K562 (cell line): ENCODE measurements at regions not wholly inside any gene's neighbourhood (a gene's known extent, or its start where the extent isn't known, plus 50 kb on each side); places are given as distances from the start of the nearest gene placed in this dataset.

ENCODE experiments used
- ATAC-seq: fragments of 200-7000 bp; cut with Tn5 transposase; 3 replicates; pipeline ENCODE4 v1.9.1; 2020; ENCODE audit warnings: moderate library complexity
- BruUV-seq: library from RNA; stranded (reverse); fragments of 400-500 nt; replicated peaks from 2 replicates; lab custom pipeline; 2021; lab: Mats Ljungman, UMichigan
- CTCF ChIA-PET: fragments of 300-600 bp; formaldehyde crosslinking; extraction: SDS; loops from one replicate; lab custom pipeline; 2021; ENCODE audit warnings: low intra/inter-chr PET ratio; lab: Yijun Ruan, JAX
- POLR2A ChIA-PET: fragments of 300-600, 350-650 bp; sonication (Branson Sonifier 250); formaldehyde crosslinking; extraction: SDS; loops from one replicate; lab custom pipeline; 2021; ENCODE audit warnings: antibody characterized with exemption, inconsistent platforms; lab: Yijun Ruan, JAX
- DNase-seq, 4 experiments: peaks; one replicate each; pipeline versions ENCODE4 v3.0.0 to v3.0.0-alpha.2; 2011 to 2018; ENCODE audit warnings: low spot score in 3 of 4, mixed read lengths in 3 of 4; ENCODE audit errors: extremely low read depth in 1 of 4
- FAIRE-seq: peaks from 2 replicates; lab custom pipeline; 2011; peaks lifted over from hg19 to GRCh38; lab: Jason Lieb, UNC
- H2AFZ ChIP-seq: 2 replicates; pipeline ENCODE4 v1.6.0; 2011; ENCODE audit warnings: low read depth, low read length, control low read depth, inconsistent platforms
- H3K27ac ChIP-seq: fragments of 200-600 bp; 3 replicates; pipeline ENCODE4 v1.8.0; 2011; ENCODE audit warnings: low read depth, mild to moderate bottlenecking, control low read depth, inconsistent platforms, low read length, moderate library complexity, mixed read lengths; ENCODE audit errors: extremely low read depth
- H3K27me3 ChIP-seq, 2 experiments: fragments of 300-600 bp in 1 of 2; 2 replicates in 1 of 2; 3 replicates in 1 of 2; pipeline versions ENCODE4 v1.6.0 to v1.8.0; 2011; ENCODE audit warnings: inconsistent platforms in 2 of 2, low read length in 2 of 2, mild to moderate bottlenecking in 1 of 2, mixed read lengths in 1 of 2, moderate library complexity in 1 of 2; ENCODE audit not compliant: control insufficient read depth in 2 of 2, insufficient read depth in 2 of 2
- H3K36me3 ChIP-seq: fragments of 300-600 bp; 3 replicates; pipeline ENCODE4 v1.8.0; 2011; ENCODE audit warnings: mild to moderate bottlenecking, low read length, inconsistent platforms; ENCODE audit not compliant: control insufficient read depth, insufficient read depth
- H3K4me1 ChIP-seq, 2 experiments: fragments of 200-600 bp in 1 of 2; replicated peaks in 1 of 2; 2 replicates in 1 of 2; 3 replicates in 1 of 2; pipeline versions ENCODE4 v1.5.1 to v1.8.0; 2011; ENCODE audit warnings: inconsistent platforms in 2 of 2, low read length in 2 of 2, mild to moderate bottlenecking in 1 of 2, mixed read lengths in 1 of 2, moderate library complexity in 1 of 2; ENCODE audit not compliant: control insufficient read depth in 2 of 2, insufficient read depth in 2 of 2
- H3K4me2 ChIP-seq: 2 replicates; pipeline ENCODE4 v1.6.1; 2011; ENCODE audit warnings: low read length, control low read depth, inconsistent platforms, mixed read lengths; ENCODE audit not compliant: insufficient read depth
- H3K4me3 ChIP-seq: fragments of 200-600 bp; sonication (generic), shearing (Covaris generic); 2 replicates; pipeline ENCODE4 v1.5.1; 2016; ENCODE audit warnings: control low read depth, inconsistent platforms
- H3K79me2 ChIP-seq: fragments of 200-600 bp; 3 replicates; pipeline ENCODE4 v1.8.0; 2011; ENCODE audit warnings: low read length, inconsistent platforms; ENCODE audit not compliant: control insufficient read depth, insufficient read depth
- H3K9ac ChIP-seq, 2 experiments: 2 replicates each; pipeline versions ENCODE4 v1.6.0 to v1.6.1; 2011; ENCODE audit warnings: low read depth in 2 of 2, low read length in 2 of 2, control low read depth in 1 of 2, inconsistent platforms in 1 of 2, mild to moderate bottlenecking in 1 of 2, mixed read lengths in 1 of 2; ENCODE audit not compliant: insufficient read depth in 1 of 2
- H3K9me1 ChIP-seq: one replicate; pipeline ENCODE4 v1.6.0; 2011; ENCODE audit warnings: inconsistent platforms, mild to moderate bottlenecking, low read length, moderate library complexity; ENCODE audit not compliant: control insufficient read depth, insufficient read depth
- H3K9me3 ChIP-seq: replicated peaks from 2 replicates; pipeline ENCODE4 v1.5.1; 2011; ENCODE audit warnings: low read depth, low read length, inconsistent platforms; ENCODE audit not compliant: control insufficient read depth, insufficient read depth
- H4K20me1 ChIP-seq: replicated peaks from 2 replicates; pipeline ENCODE4 v1.6.1; 2011; ENCODE audit warnings: low read length, inconsistent platforms, mixed read lengths; ENCODE audit not compliant: control insufficient read depth, insufficient read depth
- C11orf30 ChIP-seq: fragments of 450-650 bp; IDR thresholded peaks from 2 replicates; pipeline ENCODE4 v1.6.1; 2016; ENCODE audit warnings: low read depth, mild to moderate bottlenecking
- CHD1 ChIP-seq: fragments of 200-600 bp; sonication (generic); IDR thresholded peaks from one replicate; pipeline ENCODE4 v1.6.1; 2012; ENCODE audit warnings: mild to moderate bottlenecking, moderate library complexity, low read length, inconsistent platforms
- HSF4 ChIP-seq: fragments of 250-450 bp; sonication (Bioruptor Pico); IDR thresholded peaks from 2 replicates; pipeline ENCODE4 v2.1.2; 2022; ENCODE audit warnings: mild to moderate bottlenecking, moderate library complexity, borderline replicate concordance
- MAFG ChIP-seq: fragments of 450-650 bp; conservative IDR thresholded peaks from 2 replicates; pipeline ENCODE4 v1.6.1; 2016; ENCODE audit warnings: missing genetic modification characterization, missing compliant biosample characterization
- MAFK ChIP-seq: IDR thresholded peaks from 2 replicates; pipeline ENCODE4 v1.6.1; 2011; ENCODE audit warnings: low read length, improper control_type of control experiment
- NFE2 ChIP-seq: IDR thresholded peaks from 2 replicates; pipeline ENCODE4 v1.6.1; 2014; ENCODE audit warnings: antibody characterized with exemption, low read depth
- SUPT5H ChIP-seq: fragments of 450-650 bp; IDR thresholded peaks from 2 replicates; pipeline ENCODE4 v1.6.1; 2016
- TFAP4 ChIP-seq: sonication (generic); formaldehyde crosslinking; IDR thresholded peaks from 2 replicates; pipeline ENCODE4 v1.8.0; 2022; ENCODE audit warnings: missing genetic modification reagents, mild to moderate bottlenecking, moderate library complexity, borderline replicate concordance
- ZNF217 ChIP-seq: sonication (generic); formaldehyde crosslinking; IDR thresholded peaks from 2 replicates; pipeline ENCODE4 v1.8.0; 2022; ENCODE audit warnings: mild to moderate bottlenecking, missing genetic modification reagents
- ZNF224 ChIP-seq: sonication (generic); formaldehyde crosslinking; IDR thresholded peaks from 2 replicates; pipeline ENCODE4 v1.8.0; 2022; ENCODE audit warnings: mild to moderate bottlenecking, missing genetic modification reagents
- ZNF316 ChIP-seq: fragments of 450-650 bp; IDR thresholded peaks from 2 replicates; pipeline ENCODE4 v1.6.1; 2016
- ZNF57 ChIP-seq: fragments of 450-650 bp; formaldehyde crosslinking; IDR thresholded peaks from 2 replicates; pipeline ENCODE4 v1.4.0; 2020; ENCODE audit warnings: mild to moderate bottlenecking, moderate library complexity
- whole genome bisulfite sequencing: fragments of 100-300 bp; shearing (Covaris generic); methylation state at CpG from one replicate; pipeline ENCODE4 v1.1.6; 2016; ENCODE audit warnings: low coverage, mixed read lengths; ENCODE audit not compliant: insufficient coverage; ENCODE audit errors: missing lambda C conversion rate; 5-methylcytosine and 5-hydroxymethylcytosine counted together
- in situ Hi-C: fragments of 300-500 bp; cut with MboI; formaldehyde crosslinking; loops from 4 replicates; pipeline ENCODE4 v1.15.0; 2018; ENCODE audit warnings: inconsistent platforms, mixed read lengths
- intact Hi-C: fragments of 100-400 bp; cut with micrococcal nuclease; formaldehyde crosslinking; loops from 2 replicates; pipeline ENCODE4 v1.14.2; 2022
- TF ChIP-seq, protein P1 (sequence below): sonication (generic); formaldehyde crosslinking; IDR thresholded peaks from 2 replicates; pipeline ENCODE4 v1.8.1; 2022; ENCODE audit warnings: missing genetic modification reagents
- TF ChIP-seq, protein P2 (sequence below): sonication (generic); formaldehyde crosslinking; IDR thresholded peaks from 2 replicates; pipeline ENCODE4 v1.8.0; 2022; ENCODE audit warnings: mild to moderate bottlenecking, missing genetic modification reagents

DNA sequence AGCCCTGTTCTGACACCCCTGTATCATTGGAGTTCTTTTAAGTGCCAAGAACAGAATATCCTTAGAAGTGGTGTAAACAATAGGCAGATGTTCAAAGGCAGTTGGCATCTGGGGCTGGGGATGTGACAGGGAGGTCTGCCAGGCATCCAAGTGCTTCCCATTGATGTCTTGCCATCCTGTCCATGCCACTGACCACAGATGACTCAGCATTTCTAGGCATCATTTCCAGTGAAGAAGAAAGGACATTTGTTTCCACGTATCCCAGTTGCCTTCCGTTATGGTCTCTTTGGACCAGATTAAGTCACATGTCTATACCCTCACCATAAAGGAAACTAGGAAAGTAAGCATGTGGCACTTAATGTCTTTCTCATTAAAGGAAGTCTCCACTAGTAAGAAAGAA is 76.7 kb upstream of the BARX2 start:
- no peak for FAIRE-seq
- ATAC-seq = no peak
- 0% methylated on average over 2 of the region's 2 CpGs for WGBS

DNA sequence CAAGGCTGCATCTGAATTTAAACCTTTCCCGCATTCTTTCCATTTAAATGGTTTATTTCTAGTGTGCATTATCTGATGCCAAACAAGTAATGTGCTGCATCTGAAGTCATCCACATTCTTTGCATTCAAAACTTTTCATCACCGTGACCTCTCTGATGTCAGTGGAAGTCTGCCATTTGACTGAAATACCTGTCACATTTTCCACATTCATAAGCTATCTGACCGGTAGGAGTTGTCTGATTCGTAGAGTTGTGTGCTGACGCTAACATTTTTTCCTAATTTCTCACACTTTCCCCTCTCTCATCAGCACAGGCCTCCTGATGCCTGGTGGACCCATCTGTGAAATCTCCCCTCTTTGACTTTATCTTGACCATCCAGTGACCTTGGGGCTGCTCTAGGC is 79.9 kb upstream of the BARX2 start:
- DNase-seq (no peak), ATAC-seq (no peak), FAIRE-seq (no peak)
- Histone ChIP-seq H3K36me3 (no peaks in the 10 kb centered on the region), H2AFZ (no peak overlapping the region), H3K4me3 (no peak overlapping the region), H3K9me3 (no peaks in the 10 kb centered on the region), H3K4me1 (no peaks in the 10 kb centered on the region), H3K27ac (no peak overlapping the region), H3K9ac (no peak overlapping the region)
- in situ Hi-C loops (no loop called here), intact Hi-C loops (no loop called here)
- CTCF ChIA-PET = no interaction called here
- POLR2A ChIA-PET = no interaction called here
- TF ChIP-seq TFAP4 = no peak
- no peak for TF ChIP-seq CHD1
- TF ChIP-seq, protein P1, sequence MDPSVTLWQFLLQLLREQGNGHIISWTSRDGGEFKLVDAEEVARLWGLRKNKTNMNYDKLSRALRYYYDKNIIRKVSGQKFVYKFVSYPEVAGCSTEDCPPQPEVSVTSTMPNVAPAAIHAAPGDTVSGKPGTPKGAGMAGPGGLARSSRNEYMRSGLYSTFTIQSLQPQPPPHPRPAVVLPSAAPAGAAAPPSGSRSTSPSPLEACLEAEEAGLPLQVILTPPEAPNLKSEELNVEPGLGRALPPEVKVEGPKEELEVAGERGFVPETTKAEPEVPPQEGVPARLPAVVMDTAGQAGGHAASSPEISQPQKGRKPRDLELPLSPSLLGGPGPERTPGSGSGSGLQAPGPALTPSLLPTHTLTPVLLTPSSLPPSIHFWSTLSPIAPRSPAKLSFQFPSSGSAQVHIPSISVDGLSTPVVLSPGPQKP (CRISPR knock-in tag) = no peak
- TF ChIP-seq HSF4 (CRISPR knock-in tag) = no peak
- TF ChIP-seq, protein P2, sequence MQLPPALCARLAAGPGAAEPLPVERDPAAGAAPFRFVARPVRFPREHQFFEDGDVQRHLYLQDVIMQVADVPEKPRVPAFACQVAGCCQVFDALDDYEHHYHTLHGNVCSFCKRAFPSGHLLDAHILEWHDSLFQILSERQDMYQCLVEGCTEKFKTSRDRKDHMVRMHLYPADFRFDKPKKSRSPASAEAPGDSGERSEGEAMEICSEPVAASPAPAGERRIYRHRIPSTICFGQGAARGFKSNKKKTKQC (CRISPR knock-in tag) = no peak
- TF ChIP-seq ZNF224 (CRISPR knock-in tag) = no peak
- TF ChIP-seq, all 486 proteins: peak for 0
- H3K79me2 ChIP-seq = no peaks in the 10 kb centered on the region
- no peaks in the 10 kb centered on the region for H3K27me3 ChIP-seq
- H3K9me1 ChIP-seq = no peaks in the 10 kb centered on the region
- no peak overlapping the region for H3K4me2 ChIP-seq
- no peaks in the 10 kb centered on the region for H4K20me1 ChIP-seq
- BruUV-seq = no TSS peak
- WGBS = 1% methylated on average over 5 of the region's 5 CpGs

More for the DNA sequence above, 76.7 kb upstream of the BARX2 start:
- Histone ChIP-seq H3K27me3 (no peaks in the 10 kb centered on the region), H3K4me3 (no peak overlapping the region), H3K4me1 (no peaks in the 10 kb centered on the region), H3K36me3 (no peaks in the 10 kb centered on the region), H3K27ac (no peak overlapping the region), H3K9me3 (no peaks in the 10 kb centered on the region), H3K9ac (no peak overlapping the region), H2AFZ (no peak overlapping the region), H4K20me1 (no peaks in the 10 kb centered on the region)
- DNase-seq = no peak
- intact Hi-C loops = no loop called here
- CTCF ChIA-PET = no interaction called here
- POLR2A ChIA-PET = no interaction called here
- TF ChIP-seq ZNF316 = peak; percentile 42; the same call in 1 of the 2 replicates
- no peak for TF ChIP-seq ZNF217 (CRISPR knock-in tag)
- TF ChIP-seq MAFK = peak; percentile 23; the same call in 1 of the 2 replicates
- TF ChIP-seq C11orf30 = peak; percentile 44; the same call in 1 of the 2 replicates
- TF ChIP-seq MAFG = peak; percentile 68
- TF ChIP-seq ZNF57 = no peak
- TF ChIP-seq NFE2 = peak; percentile 64
- no peak for TF ChIP-seq SUPT5H
- TF ChIP-seq, all 486 proteins: peak for 5
- Histone ChIP-seq H3K79me2 (no peaks in the 10 kb centered on the region), H3K9me1 (no peaks in the 10 kb centered on the region), H3K4me2 (no peak overlapping the region)
- BruUV-seq = no TSS peak
- in situ Hi-C loops = no loop called here
